T follicular helper cell (primary cell): ENCODE measurements at regions not wholly inside any gene's neighbourhood (a gene's known extent, or its start where the extent isn't known, plus 50 kb on each side); places are given as distances from the start of the nearest gene placed in this dataset.
"Not testable (repeated sequence)": the region's sequence is repeated elsewhere in the genome, so short reads cannot be mapped to it uniquely, and the experiment has no call there.

Experiments
- DNase-seq: peaks from one replicate; pipeline ENCODE4 v3.0.0-alpha.2; 2020; ENCODE audit warnings: low read depth

GRCh38 chr6:17012421-17013225 lies 89.2 kb upstream of the STMND1 start:
- DNase-seq = no peak

GRCh38 chr6:17011985-17012384 lies 89.9 kb upstream of the STMND1 start:
- DNase-seq = no peak

GRCh38 chr6:17007749-17008148 lies 94.1 kb upstream of the STMND1 start:
- no peak for DNase-seq

GRCh38 chr6:17006543-17006942 lies 95.3 kb upstream of the STMND1 start:
- no peak for DNase-seq

GRCh38 chr6:17004269-17004668 lies 97.6 kb upstream of the STMND1 start:
- no peak for DNase-seq

- DNase-seq = no peak
These were observed 99.7 kb upstream of the STMND1 start for GRCh38 chr6:17002123-17002522.

- DNase-seq = no peak
These were observed 100.7 kb upstream of the STMND1 start for GRCh38 chr6:17001188-17001587.

GRCh38 chr6:16999491-17000436 lies 102.1 kb upstream of the STMND1 start:
- no peak for DNase-seq

- DNase-seq = no peak
These were observed 103.4 kb upstream of the STMND1 start for GRCh38 chr6:16998461-16998860.

- DNase-seq = no peak
These were observed 106.2 kb upstream of the STMND1 start for GRCh38 chr6:16995511-16996250.

- DNase-seq = no peak
These were observed 108.5 kb upstream of the STMND1 start for GRCh38 chr6:16993396-16993795.

- no peak for DNase-seq
These were observed 109.7 kb upstream of the STMND1 start for GRCh38 chr6:16991981-16992629.

- DNase-seq = not testable (repeated sequence)
These were observed 111.9 kb upstream of the STMND1 start for GRCh38 chr6:16989976-16990375.

- DNase-seq = no peak
These were observed 112.5 kb upstream of the STMND1 start for GRCh38 chr6:16989382-16989781.

- DNase-seq = no peak
These were observed 113.9 kb upstream of the STMND1 start for GRCh38 chr6:16987996-16988395.

- DNase-seq = no peak
These were observed 116.2 kb upstream of the STMND1 start for GRCh38 chr6:16985513-16986284.

- no peak for DNase-seq
These were observed 119.0 kb upstream of the STMND1 start for GRCh38 chr6:16982807-16983206.

GRCh38 chr6:16979677-16980370 lies 122.0 kb upstream of the STMND1 start:
- no peak for DNase-seq

GRCh38 chr6:16978686-16979085 lies 123.2 kb upstream of the STMND1 start:
- no peak for DNase-seq
